ENCODE measurements at regions not wholly inside any gene's neighbourhood (a gene's known extent, or its start where the extent isn't known, plus 50 kb on each side); places are given as distances from the start of the nearest gene placed in this dataset.

GRCh38 chr21:41675574-41675973, 91.3 kb downstream of the RIPK4 start:
- TF ChIP-seq, protein P1, sequence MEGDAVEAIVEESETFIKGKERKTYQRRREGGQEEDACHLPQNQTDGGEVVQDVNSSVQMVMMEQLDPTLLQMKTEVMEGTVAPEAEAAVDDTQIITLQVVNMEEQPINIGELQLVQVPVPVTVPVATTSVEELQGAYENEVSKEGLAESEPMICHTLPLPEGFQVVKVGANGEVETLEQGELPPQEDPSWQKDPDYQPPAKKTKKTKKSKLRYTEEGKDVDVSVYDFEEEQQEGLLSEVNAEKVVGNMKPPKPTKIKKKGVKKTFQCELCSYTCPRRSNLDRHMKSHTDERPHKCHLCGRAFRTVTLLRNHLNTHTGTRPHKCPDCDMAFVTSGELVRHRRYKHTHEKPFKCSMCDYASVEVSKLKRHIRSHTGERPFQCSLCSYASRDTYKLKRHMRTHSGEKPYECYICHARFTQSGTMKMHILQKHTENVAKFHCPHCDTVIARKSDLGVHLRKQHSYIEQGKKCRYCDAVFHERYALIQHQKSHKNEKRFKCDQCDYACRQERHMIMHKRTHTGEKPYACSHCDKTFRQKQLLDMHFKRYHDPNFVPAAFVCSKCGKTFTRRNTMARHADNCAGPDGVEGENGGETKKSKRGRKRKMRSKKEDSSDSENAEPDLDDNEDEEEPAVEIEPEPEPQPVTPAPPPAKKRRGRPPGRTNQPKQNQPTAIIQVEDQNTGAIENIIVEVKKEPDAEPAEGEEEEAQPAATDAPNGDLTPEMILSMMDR (IDR thresholded peaks at IDR 0.05): no peak
- TF ChIP-seq POLR2A (IDR thresholded peaks at IDR 0.05): no peak
